ENCODE measurements at regions not wholly inside any gene's neighbourhood (a gene's known extent, or its start where the extent isn't known, plus 50 kb on each side); places are given as distances from the start of the nearest gene placed in this dataset.
"Not testable (repeated sequence)": the region's sequence is repeated elsewhere in the genome, so short reads cannot be mapped to it uniquely, and the experiment has no call there.

- not testable (repeated sequence) for TF ChIP-seq CTCF, POLR2A (IDR thresholded peaks at IDR 0.05)
Measured at GRCh38 chrX:45982958-45983727, 562.1 kb downstream of the ZNF674 start.

Measured in transverse colon (tissue), 3 donors.